ENCODE measurements at regions not wholly inside any gene's neighbourhood (a gene's known extent, or its start where the extent isn't known, plus 50 kb on each side); places are given as distances from the start of the nearest gene placed in this dataset.

- no peak for DNase-seq
Observed at GRCh38 chr11:134483291-134483690, 71.2 kb upstream of the B3GAT1 start.

- no peak for DNase-seq
Observed at GRCh38 chr11:134482865-134483264, 70.8 kb upstream of the B3GAT1 start.

GRCh38 chr11:134481933-134482527 lies 70.0 kb upstream of the B3GAT1 start:
- DNase-seq: no peak

- no peak for DNase-seq
Observed at GRCh38 chr11:134481135-134481534, 69.1 kb upstream of the B3GAT1 start.

GRCh38 chr11:134480136-134480712 lies 68.2 kb upstream of the B3GAT1 start:
- DNase-seq: peak; percentile 44

- peak; percentile 10 for DNase-seq
Observed at GRCh38 chr11:134479206-134480135, 67.4 kb upstream of the B3GAT1 start.

GRCh38 chr11:134478611-134479010 lies 66.6 kb upstream of the B3GAT1 start:
- DNase-seq: no peak

GRCh38 chr11:134478176-134478575 lies 66.1 kb upstream of the B3GAT1 start:
- no peak for DNase-seq

GRCh38 chr11:134477486-134477885 lies 65.4 kb upstream of the B3GAT1 start:
- DNase-seq: no peak

GRCh38 chr11:134476435-134477021 lies 64.5 kb upstream of the B3GAT1 start:
- DNase-seq: no peak

- no peak for DNase-seq
Observed at GRCh38 chr11:134475951-134476350, 63.9 kb upstream of the B3GAT1 start.

GRCh38 chr11:134474942-134475341 lies 62.9 kb upstream of the B3GAT1 start:
- no peak for DNase-seq

GRCh38 chr11:134474070-134474860 lies 62.2 kb upstream of the B3GAT1 start:
- DNase-seq: no peak

GRCh38 chr11:134471716-134472455 lies 59.8 kb upstream of the B3GAT1 start:
- DNase-seq: no peak

GRCh38 chr11:134471087-134471715 lies 59.2 kb upstream of the B3GAT1 start:
- no peak for DNase-seq

- DNase-seq: no peak
Observed at GRCh38 chr11:134470238-134470637, 58.2 kb upstream of the B3GAT1 start.

- DNase-seq: no peak
Observed at GRCh38 chr11:134469627-134470026, 57.6 kb upstream of the B3GAT1 start.

GRCh38 chr11:134468796-134469195 lies 56.8 kb upstream of the B3GAT1 start:
- DNase-seq: no peak

GRCh38 chr11:134468081-134468668 lies 56.1 kb upstream of the B3GAT1 start:
- DNase-seq: peak; percentile 11

- no peak for DNase-seq
Observed at GRCh38 chr11:134466610-134467567, 54.8 kb upstream of the B3GAT1 start.
